HepG2 (cell line): ENCODE measurements at regions not wholly inside any gene's neighbourhood (a gene's known extent, or its start where the extent isn't known, plus 50 kb on each side); places are given as distances from the start of the nearest gene placed in this dataset.

Experiments used
- ATAC-seq: fragments of 200-7000 bp; cut with Tn5 transposase; 3 replicates; pipeline ENCODE4 v1.9.1; 2020; ENCODE audit warnings: mild to moderate bottlenecking, moderate library complexity
- BruUV-seq: library from RNA; stranded (reverse); fragments of 400-500 nt; replicated peaks from 2 replicates; lab custom pipeline; 2021; lab: Mats Ljungman, UMichigan
- CTCF ChIA-PET: fragments of 300-600 bp; formaldehyde crosslinking; extraction: SDS; loops from one replicate; lab custom pipeline; 2021; ENCODE audit warnings: low total read pairs, inconsistent platforms, low intra/inter-chr PET ratio; lab: Yijun Ruan, JAX
- POLR2A ChIA-PET: fragments of 350-600 bp; sonication (Branson Sonifier 250); formaldehyde crosslinking; loops from one replicate; lab custom pipeline; 2020; ENCODE audit warnings: antibody characterized with exemption, inconsistent platforms; lab: Yijun Ruan, JAX
- DNase-seq: peaks from one replicate; pipeline ENCODE4 v3.0.0-alpha.2; 2015; ENCODE audit warnings: low spot score
- FAIRE-seq: peaks from 3 replicates; lab custom pipeline; 2011; peaks lifted over from hg19 to GRCh38; lab: Jason Lieb, UNC
- H2AFZ ChIP-seq: one replicate; pipeline ENCODE4 v1.6.1; 2011; ENCODE audit warnings: low read length, inconsistent platforms
- H3K27ac ChIP-seq: fragments of 300-600 bp; 3 replicates; pipeline ENCODE4 v1.8.0; 2011; ENCODE audit warnings: mixed run types, mild to moderate bottlenecking, mixed read lengths, low read length, inconsistent platforms; ENCODE audit not compliant: insufficient read depth; ENCODE audit errors: extremely low read length
- H3K27me3 ChIP-seq, 2 experiments: fragments of 200-600 bp in 1 of 2; 2 replicates in 1 of 2; 3 replicates in 1 of 2; pipeline versions ENCODE4 v1.6.0 to v1.8.0; 2011; ENCODE audit warnings: low read length in 2 of 2, mild to moderate bottlenecking in 2 of 2, moderate library complexity in 2 of 2, inconsistent platforms in 1 of 2; ENCODE audit not compliant: insufficient read depth in 2 of 2, control insufficient read depth in 1 of 2
- H3K36me3 ChIP-seq, 2 experiments: fragments of 200-600 bp in 1 of 2; replicated peaks in 1 of 2; 2 replicates in 1 of 2; 3 replicates in 1 of 2; pipeline versions ENCODE4 v1.5.1 to v1.8.0; 2011; ENCODE audit warnings: low read length in 2 of 2, inconsistent platforms in 1 of 2; ENCODE audit not compliant: insufficient read depth in 2 of 2, control insufficient read depth in 1 of 2
- H3K4me1 ChIP-seq: 2 replicates; pipeline ENCODE4 v1.5.1; 2012; ENCODE audit warnings: low read length, inconsistent platforms; ENCODE audit not compliant: insufficient read depth
- H3K4me2 ChIP-seq: 2 replicates; pipeline ENCODE4 v1.6.0; 2011; ENCODE audit warnings: low read depth, low read length, inconsistent platforms
- H3K4me3 ChIP-seq, 3 experiments: fragments of 200-600 bp in 1 of 3; sonication (generic), shearing (Covaris generic) in 1 of 3; replicated peaks in 1 of 3; 2 replicates each; pipeline ENCODE4 v1.5.1; 2011 to 2016; ENCODE audit warnings: low read length in 3 of 3, inconsistent platforms in 2 of 3, low read depth in 2 of 3, mild to moderate bottlenecking in 2 of 3, control low read depth in 1 of 3, mixed read lengths in 1 of 3; ENCODE audit not compliant: insufficient read depth in 1 of 3
- H3K79me2 ChIP-seq: one replicate; pipeline ENCODE4 v1.6.1; 2011; ENCODE audit warnings: low read length, inconsistent platforms; ENCODE audit not compliant: insufficient read depth
- H3K9ac ChIP-seq: 2 replicates; pipeline ENCODE4 v1.6.0; 2011; ENCODE audit warnings: mild to moderate bottlenecking, low read depth, low read length, inconsistent platforms; ENCODE audit not compliant: insufficient read depth
- H3K9me3 ChIP-seq: 2 replicates; pipeline ENCODE4 v1.5.1; 2012; ENCODE audit warnings: mild to moderate bottlenecking, low read length
- H4K20me1 ChIP-seq: 2 replicates; pipeline ENCODE4 v1.6.0; 2011; ENCODE audit warnings: inconsistent platforms, mild to moderate bottlenecking, low read length, moderate library complexity; ENCODE audit not compliant: insufficient read depth
- FIP1L1 ChIP-seq: fragments of 200-400 bp; formaldehyde crosslinking; IDR thresholded peaks from 2 replicates; pipeline ENCODE4 v1.6.1; 2018; ENCODE audit warnings: low read depth, mild to moderate bottlenecking, low read length, moderate library complexity, borderline replicate concordance; ENCODE audit not compliant: insufficient read depth
- KLF15 ChIP-seq: sonication (generic); formaldehyde crosslinking; IDR thresholded peaks from 2 replicates; pipeline ENCODE4 v1.8.1; 2023; ENCODE audit warnings: borderline replicate concordance, mild to moderate bottlenecking, inconsistent platforms, missing genetic modification reagents, mixed read lengths
- POLR2AphosphoS5 ChIP-seq: IDR thresholded peaks from 2 replicates; pipeline ENCODE4 v1.6.1; 2012; ENCODE audit warnings: low read depth, low read length
- RELA ChIP-seq: sonication (generic); formaldehyde crosslinking; IDR thresholded peaks from 2 replicates; pipeline ENCODE4 v1.4.0; 2020; ENCODE audit warnings: missing genetic modification reagents
- SKI ChIP-seq: fragments of 450-650 bp; IDR thresholded peaks from one replicate; pipeline ENCODE4 v1.6.1; 2018; ENCODE audit warnings: mild to moderate bottlenecking; ENCODE audit not compliant: partially characterized antibody
- SNRNP70 ChIP-seq: fragments of 200-400 bp; formaldehyde crosslinking; IDR thresholded peaks from 2 replicates; pipeline ENCODE4 v1.6.1; 2017; ENCODE audit warnings: mild to moderate bottlenecking, low read depth, low read length, moderate library complexity
- SRSF1 ChIP-seq: fragments of 200-400 bp; formaldehyde crosslinking; optimal IDR thresholded peaks from 2 replicates; pipeline ENCODE3; 2017; ENCODE audit warnings: mild to moderate bottlenecking, low read depth, low read length, moderate library complexity
- XRCC5 ChIP-seq: fragments of 200-400 bp; formaldehyde crosslinking; optimal IDR thresholded peaks from 2 replicates; pipeline ENCODE3; 2017; ENCODE audit warnings: mild to moderate bottlenecking, low read length
- ZBED4 ChIP-seq: sonication (generic); formaldehyde crosslinking; IDR thresholded peaks from 2 replicates; pipeline ENCODE4 v1.4.0; 2020; ENCODE audit warnings: missing genetic modification reagents, borderline replicate concordance
- ZFY ChIP-seq: sonication (generic); formaldehyde crosslinking; IDR thresholded peaks from 2 replicates; pipeline ENCODE4 v1.4.0; 2020; ENCODE audit warnings: missing genetic modification reagents
- ZHX1 ChIP-seq: sonication (generic); formaldehyde crosslinking; IDR thresholded peaks from 2 replicates; pipeline ENCODE4 v1.8.1; 2022; ENCODE audit warnings: low read depth, mild to moderate bottlenecking, missing genetic modification reagents
- ZNF570 ChIP-seq: sonication (generic); formaldehyde crosslinking; IDR thresholded peaks from 2 replicates; pipeline ENCODE4 v1.4.0; 2020; ENCODE audit warnings: mild to moderate bottlenecking, missing genetic modification reagents, borderline replicate concordance
- ZNF879 ChIP-seq: sonication (generic); formaldehyde crosslinking; IDR thresholded peaks from 2 replicates; pipeline ENCODE4 v1.8.1; 2023; ENCODE audit warnings: missing genetic modification reagents
- WGBS: methylation state at CpG from one replicate; pipeline ENCODE4 v1.1.6; 2017; ENCODE audit warnings: low lambda C conversion rate; 5-methylcytosine and 5-hydroxymethylcytosine counted together
- in situ Hi-C: cut with HindIII; loops from 2 replicates; pipeline ENCODE4 v1.10.0; 2017; ENCODE audit warnings: low pct_unique_long_range_greater_than_20kb; ENCODE audit not compliant: extremely low pct_ligation_motif_present
- intact Hi-C: fragments of 100-400 bp; cut with micrococcal nuclease; formaldehyde crosslinking; loops from one replicate; pipeline ENCODE4 v1.10.0; 2022; ENCODE audit not compliant: unreplicated experiment

GRCh38 chr2:133732059-133732458 lies 163.8 kb upstream of the NCKAP5 start:
- intact Hi-C loops (no loop called here), in situ Hi-C loops (no loop called here)
- no peak for ATAC-seq
- POLR2A ChIA-PET: no interaction called here
- no peak for DNase-seq
- CTCF ChIA-PET: no interaction called here
- no peak overlapping the region for H2AFZ ChIP-seq
- H3K9me3 ChIP-seq: 0 out of 2 replicates have a peak, but pooled peaks cover 8% of the 10 kb centered on the region
- no peaks in the 10 kb centered on the region for H4K20me1 ChIP-seq
- H3K36me3 ChIP-seq: no peaks in the 10 kb centered on the region
- H3K27ac ChIP-seq: no peak overlapping the region
- H3K27me3 ChIP-seq: peaks cover 1 to 2% of the 10 kb centered on the region in 2 experiments; a peak in 1 of 5 replicates
- no peaks in the 10 kb centered on the region for H3K79me2 ChIP-seq
- H3K4me1 ChIP-seq: no peaks in the 10 kb centered on the region
- WGBS: 75% methylated on average over 2 of the region's 2 CpGs
- FAIRE-seq: no peak
- H3K4me2 ChIP-seq: no peak overlapping the region
- no TSS peak for BruUV-seq
- no peak overlapping the region for H3K4me3 ChIP-seq
- TF ChIP-seq XRCC5 (no peak), FIP1L1 (no peak), POLR2AphosphoS5 (no peak), SRSF1 (no peak), SKI (no peak), SNRNP70 (no peak), ZNF570 (CRISPR knock-in tag) (no peak), ZHX1 (CRISPR knock-in tag) (no peak), ZNF879 (CRISPR knock-in tag) (no peak), ZFY (CRISPR knock-in tag) (no peak), RELA (CRISPR knock-in tag) (no peak), KLF15 (CRISPR knock-in tag) (no peak), ZBED4 (no peak)
- H3K9ac ChIP-seq: no peak overlapping the region
